Thyroid gland (tissue), 4 donors: ENCODE measurements at regions not wholly inside any gene's neighbourhood (a gene's known extent, or its start where the extent isn't known, plus 50 kb on each side); places are given as distances from the start of the nearest gene placed in this dataset.

ENCODE experiments used
- POLR2A ChIP-seq, 2 donors: fragments of 450-650 bp; IDR thresholded peaks; one replicate each; pipeline ENCODE4 v1.6.1; 2017; ENCODE audit warnings: antibody characterized with exemption in 2 of 2, mild to moderate bottlenecking in 2 of 2, moderate library complexity in 1 of 2
- TF ChIP-seq, protein P1 (sequence below), 6 experiments: fragments of 200-600 bp in 3 of 6; fragments of 450-650 bp in 3 of 6; sonication (generic) in 3 of 6; IDR thresholded peaks; one replicate each; pipeline ENCODE4 v1.5.1; 2016 to 2019; ENCODE audit warnings: antibody characterized with exemption in 6 of 6, mild to moderate bottlenecking in 2 of 6, inconsistent platforms in 1 of 6, moderate library complexity in 1 of 6

DNA sequence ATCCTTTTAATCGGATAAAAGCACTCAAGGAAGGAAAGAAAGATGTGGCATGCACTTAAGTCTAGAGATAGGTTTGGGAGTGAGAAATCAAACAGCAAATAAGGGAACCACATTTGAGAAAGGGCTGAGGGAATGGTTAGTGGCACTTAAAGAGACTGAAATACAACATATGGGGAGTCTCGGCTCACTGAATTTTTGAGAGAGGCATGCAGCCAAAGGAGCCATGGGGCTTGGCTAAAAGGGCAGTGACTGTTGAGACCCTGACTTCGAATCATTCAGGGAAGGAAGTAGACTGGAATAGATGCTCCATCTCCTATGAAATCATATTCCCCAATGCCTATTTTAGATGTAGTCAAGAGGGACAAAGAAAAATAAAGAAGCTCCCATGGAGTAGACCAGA is 58.3 kb upstream of the HAO2 start:
- TF ChIP-seq, protein P1, sequence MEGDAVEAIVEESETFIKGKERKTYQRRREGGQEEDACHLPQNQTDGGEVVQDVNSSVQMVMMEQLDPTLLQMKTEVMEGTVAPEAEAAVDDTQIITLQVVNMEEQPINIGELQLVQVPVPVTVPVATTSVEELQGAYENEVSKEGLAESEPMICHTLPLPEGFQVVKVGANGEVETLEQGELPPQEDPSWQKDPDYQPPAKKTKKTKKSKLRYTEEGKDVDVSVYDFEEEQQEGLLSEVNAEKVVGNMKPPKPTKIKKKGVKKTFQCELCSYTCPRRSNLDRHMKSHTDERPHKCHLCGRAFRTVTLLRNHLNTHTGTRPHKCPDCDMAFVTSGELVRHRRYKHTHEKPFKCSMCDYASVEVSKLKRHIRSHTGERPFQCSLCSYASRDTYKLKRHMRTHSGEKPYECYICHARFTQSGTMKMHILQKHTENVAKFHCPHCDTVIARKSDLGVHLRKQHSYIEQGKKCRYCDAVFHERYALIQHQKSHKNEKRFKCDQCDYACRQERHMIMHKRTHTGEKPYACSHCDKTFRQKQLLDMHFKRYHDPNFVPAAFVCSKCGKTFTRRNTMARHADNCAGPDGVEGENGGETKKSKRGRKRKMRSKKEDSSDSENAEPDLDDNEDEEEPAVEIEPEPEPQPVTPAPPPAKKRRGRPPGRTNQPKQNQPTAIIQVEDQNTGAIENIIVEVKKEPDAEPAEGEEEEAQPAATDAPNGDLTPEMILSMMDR (IDR thresholded peaks at IDR 0.05) = no peak
- peak in 1 of 2 donors; percentile 21 for TF ChIP-seq POLR2A (IDR thresholded peaks at IDR 0.05)
